ENCODE measurements at regions not wholly inside any gene's neighbourhood (a gene's known extent, or its start where the extent isn't known, plus 50 kb on each side); places are given as distances from the start of the nearest gene placed in this dataset.

DNA sequence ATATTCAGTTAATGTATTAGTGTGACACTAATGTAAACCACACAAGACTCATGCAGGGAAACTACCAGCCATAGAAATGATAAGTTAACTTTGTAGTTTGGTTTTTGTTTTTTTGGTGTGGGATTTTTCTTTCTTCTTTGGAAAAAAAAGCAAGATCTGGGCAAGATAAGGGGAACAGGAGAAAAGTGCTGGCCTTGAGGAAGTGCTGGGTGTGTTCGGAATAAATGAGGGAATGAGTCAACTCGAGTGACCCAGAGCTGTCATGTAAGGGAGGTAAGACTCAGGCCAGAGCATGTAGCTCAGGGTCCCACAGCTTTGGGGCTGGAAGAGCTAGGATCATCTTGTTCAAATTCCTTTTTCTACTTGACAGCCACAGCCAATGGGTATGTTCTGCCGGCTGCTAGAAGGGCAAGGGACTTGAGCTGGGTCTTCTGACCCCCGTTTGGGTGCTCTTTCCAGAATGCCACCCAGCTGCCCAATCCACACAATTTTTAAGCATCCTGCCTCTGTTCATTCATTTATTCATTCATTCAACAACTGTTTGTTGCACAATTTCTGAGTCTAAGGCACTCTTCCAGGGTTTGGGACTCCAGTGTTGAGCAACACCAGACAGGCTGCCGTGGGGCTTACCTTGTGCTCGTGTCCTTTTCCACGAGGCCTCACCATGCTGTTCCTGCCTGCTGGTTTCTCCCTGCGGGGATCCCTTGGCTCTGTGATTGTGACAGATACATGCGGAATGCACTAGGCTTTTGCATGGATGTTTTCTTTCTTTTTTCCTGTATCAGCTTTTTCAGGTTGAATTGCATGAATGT is 54.5 kb downstream of the CLDN34 start:
- TF ChIP-seq, protein P1, sequence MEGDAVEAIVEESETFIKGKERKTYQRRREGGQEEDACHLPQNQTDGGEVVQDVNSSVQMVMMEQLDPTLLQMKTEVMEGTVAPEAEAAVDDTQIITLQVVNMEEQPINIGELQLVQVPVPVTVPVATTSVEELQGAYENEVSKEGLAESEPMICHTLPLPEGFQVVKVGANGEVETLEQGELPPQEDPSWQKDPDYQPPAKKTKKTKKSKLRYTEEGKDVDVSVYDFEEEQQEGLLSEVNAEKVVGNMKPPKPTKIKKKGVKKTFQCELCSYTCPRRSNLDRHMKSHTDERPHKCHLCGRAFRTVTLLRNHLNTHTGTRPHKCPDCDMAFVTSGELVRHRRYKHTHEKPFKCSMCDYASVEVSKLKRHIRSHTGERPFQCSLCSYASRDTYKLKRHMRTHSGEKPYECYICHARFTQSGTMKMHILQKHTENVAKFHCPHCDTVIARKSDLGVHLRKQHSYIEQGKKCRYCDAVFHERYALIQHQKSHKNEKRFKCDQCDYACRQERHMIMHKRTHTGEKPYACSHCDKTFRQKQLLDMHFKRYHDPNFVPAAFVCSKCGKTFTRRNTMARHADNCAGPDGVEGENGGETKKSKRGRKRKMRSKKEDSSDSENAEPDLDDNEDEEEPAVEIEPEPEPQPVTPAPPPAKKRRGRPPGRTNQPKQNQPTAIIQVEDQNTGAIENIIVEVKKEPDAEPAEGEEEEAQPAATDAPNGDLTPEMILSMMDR (IDR thresholded peaks at IDR 0.05; ENCODE audit: insufficient read depth, low read length, missing control alignments): no peak
- CTCF ChIA-PET: no interaction called here
- H3K4me3 ChIP-seq (ENCODE audit: low read depth, low read length): no peak overlapping the region
- no peak for DNase-seq (ENCODE audit: low read depth, low spot score)
- POLR2A ChIA-PET: no interaction called here

DNA sequence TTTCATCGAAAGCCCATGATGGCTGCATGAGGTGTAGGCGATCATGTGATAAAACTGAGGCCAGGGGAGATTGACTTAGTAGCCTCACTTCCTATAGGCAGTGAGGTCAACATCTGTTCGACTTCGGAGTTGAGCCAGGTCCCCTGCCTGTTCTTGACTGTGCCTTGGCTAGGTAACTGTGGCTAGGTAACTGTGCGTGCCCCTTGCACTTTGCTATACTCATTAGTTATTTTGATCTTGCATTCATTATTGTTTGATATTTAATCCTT is 55.0 kb downstream of the CLDN34 start:
- POLR2A ChIA-PET: no interaction called here

DNA sequence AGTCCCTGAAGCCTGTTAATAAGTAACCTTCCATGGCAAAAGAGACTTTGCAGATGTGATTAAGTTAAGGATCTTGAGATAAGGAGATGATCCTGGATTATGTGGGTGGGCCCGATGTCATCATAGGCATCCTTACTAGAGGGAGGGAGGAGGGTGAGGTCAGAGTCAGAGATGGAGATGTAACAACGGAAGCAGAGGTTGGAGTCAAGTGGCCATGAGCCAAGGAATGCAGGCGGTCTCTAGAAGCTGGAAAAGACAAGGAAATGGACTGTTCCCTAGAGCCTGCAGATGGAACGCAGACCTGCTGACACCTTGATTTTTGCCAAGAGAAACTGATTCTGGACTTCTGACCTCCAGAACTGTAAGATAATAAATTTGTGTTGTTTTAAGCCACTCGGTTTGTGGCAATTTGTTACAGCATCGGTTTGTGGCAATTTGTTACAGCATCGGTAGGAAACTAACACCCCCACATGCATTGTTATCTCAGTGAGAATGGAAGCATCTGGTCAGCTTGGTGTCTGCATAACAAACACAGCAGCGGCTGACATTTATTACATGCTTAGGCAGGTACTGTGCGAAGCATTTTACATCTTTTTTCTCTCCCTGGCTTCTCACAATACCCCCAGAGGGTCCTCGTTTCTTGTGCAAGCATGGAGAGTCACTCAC is 55.6 kb downstream of the CLDN34 start:
- POLR2A ChIA-PET: no interaction called here
- CTCF ChIA-PET: interaction anchor here (1.0 kb wide), 1 partner anchor 10 kb away, joined by 3 read pairs; no protein-coding TSS in a partner anchor
- no peak for DNase-seq (ENCODE audit: low read depth, low spot score)
- TF ChIP-seq, protein P1 (IDR thresholded peaks at IDR 0.05; ENCODE audit: insufficient read depth, low read length, missing control alignments): no peak
- H3K4me3 ChIP-seq (ENCODE audit: low read depth, low read length): no peak overlapping the region

More for the DNA sequence above, 55.0 kb downstream of the CLDN34 start:
- DNase-seq (ENCODE audit: low read depth, low spot score): no peak
- TF ChIP-seq, protein P1 (IDR thresholded peaks at IDR 0.05; ENCODE audit: insufficient read depth, low read length, missing control alignments): no peak
- CTCF ChIA-PET: no interaction called here
- H3K4me3 ChIP-seq (ENCODE audit: low read depth, low read length): no peak overlapping the region

DNA sequence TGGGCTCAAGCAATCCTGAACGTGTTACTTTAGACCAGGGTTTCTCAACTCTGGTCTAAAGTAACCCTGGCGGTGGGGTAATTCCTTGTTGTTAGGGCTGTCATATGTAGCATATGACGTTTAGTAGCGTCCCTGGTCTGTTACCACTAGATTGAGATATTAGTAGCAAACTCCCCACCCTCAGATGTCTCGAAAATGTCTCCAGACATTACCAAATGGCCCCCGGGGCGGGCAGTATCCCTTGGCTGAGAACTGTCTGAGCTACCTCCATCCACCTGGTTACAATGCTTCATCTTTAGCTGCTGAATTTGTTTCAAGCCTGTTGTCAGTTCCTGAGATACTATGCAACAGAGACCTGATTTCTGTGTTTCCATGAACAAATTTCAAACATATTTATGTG is 56.7 kb downstream of the CLDN34 start:
- H3K4me3 ChIP-seq (ENCODE audit: low read depth, low read length): no peak overlapping the region
- CTCF ChIA-PET: interaction anchor here (1.0 to 1.4 kb wide), 2 partner anchors 9 to 10 kb away, joined by 3 to 4 read pairs; no protein-coding TSS in a partner anchor
- TF ChIP-seq, protein P1 (IDR thresholded peaks at IDR 0.05; ENCODE audit: insufficient read depth, low read length, missing control alignments): no peak
- POLR2A ChIA-PET: no interaction called here
- DNase-seq (ENCODE audit: low read depth, low spot score): no peak

DNA sequence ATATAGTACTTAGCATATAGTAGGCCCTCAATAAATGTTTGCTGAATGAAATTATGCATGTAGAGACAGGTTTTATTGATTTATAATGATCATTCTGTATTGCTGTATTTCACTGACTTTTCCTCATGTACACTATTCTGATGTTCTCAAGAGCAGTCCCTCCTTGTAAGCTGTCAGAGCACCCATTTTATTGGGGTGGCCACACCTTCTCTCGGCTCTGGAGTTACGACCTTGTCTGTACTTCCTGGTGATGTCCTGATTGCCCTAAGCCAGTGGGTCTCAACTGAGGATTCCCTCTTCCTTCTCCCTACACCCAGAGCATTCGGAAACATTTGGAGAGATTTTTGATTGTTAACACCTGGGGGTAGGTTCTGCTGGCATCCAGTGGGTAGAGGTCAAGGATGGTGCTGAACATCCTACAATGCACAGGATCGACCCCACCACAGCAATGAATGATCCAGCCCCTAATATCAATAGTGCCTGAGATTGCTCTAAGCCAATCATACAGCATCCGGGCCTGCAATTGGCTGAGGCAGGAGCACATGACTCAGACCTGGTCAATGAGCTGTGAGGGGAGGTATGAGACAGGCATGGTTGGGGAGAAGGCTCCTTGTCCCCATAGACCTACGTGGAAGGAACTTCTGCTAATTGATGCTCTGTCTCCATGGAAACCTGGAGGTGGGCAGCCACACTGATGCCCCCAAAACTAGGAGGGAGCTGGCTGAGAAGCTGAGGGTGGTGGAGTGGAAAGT is 58.8 kb downstream of the CLDN34 start:
- TF ChIP-seq, protein P1 (IDR thresholded peaks at IDR 0.05; ENCODE audit: insufficient read depth, low read length, missing control alignments): no peak
- ChIA-PET POLR2A (no interaction called here), CTCF (no interaction called here)
- no peak overlapping the region for H3K4me3 ChIP-seq (ENCODE audit: low read depth, low read length)
- no peak for DNase-seq (ENCODE audit: low read depth, low spot score)
